Fibroblast of pulmonary artery (primary cell): ENCODE measurements at regions not wholly inside any gene's neighbourhood (a gene's known extent, or its start where the extent isn't known, plus 50 kb on each side); places are given as distances from the start of the nearest gene placed in this dataset.

Experiments used
- DNase-seq: peaks from one replicate; pipeline ENCODE4 v3.0.0-alpha.2; 2010; ENCODE audit warnings: low read depth
- H3K4me3 ChIP-seq: replicated peaks from 2 replicates; pipeline ENCODE4 v1.5.1; 2011; ENCODE audit warnings: low read depth, mild to moderate bottlenecking, control low read depth, low read length, moderate library complexity
- CTCF ChIP-seq: IDR thresholded peaks from 2 replicates; pipeline ENCODE4 v1.5.1; 2011; ENCODE audit warnings: mild to moderate bottlenecking, control low read depth, low read length, inconsistent platforms; ENCODE audit errors: missing control alignments

GRCh38 chr22:23007823-23008222 is 62.5 kb upstream of the GNAZ start:
- H3K4me3 ChIP-seq = no peak overlapping the region
- no peak for DNase-seq
- TF ChIP-seq CTCF = no peak

GRCh38 chr22:23008896-23009295 is 61.4 kb upstream of the GNAZ start:
- no peak for DNase-seq
- TF ChIP-seq CTCF = no peak
- H3K4me3 ChIP-seq = no peak overlapping the region
